ENCODE measurements at regions not wholly inside any gene's neighbourhood (a gene's known extent, or its start where the extent isn't known, plus 50 kb on each side); places are given as distances from the start of the nearest gene placed in this dataset.

- Histone ChIP-seq H3K9me3 (ENCODE audit: control insufficient read depth, insufficient read depth, low read length) (no peaks in the 10 kb centered on the region), H3K27ac (ENCODE audit: low read depth, low read length) (no peak overlapping the region), H3K4me3 (ENCODE audit: low read depth, low read length) (no peak overlapping the region), H3K27me3 (ENCODE audit: control insufficient read depth, insufficient read depth, low read length) (peaks cover 20% of the 10 kb centered on the region)
- TF ChIP-seq CTCF (IDR thresholded peaks at IDR 0.05; ENCODE audit: low read depth, low read length): no peak
- no peak for DNase-seq (ENCODE audit: low read depth, low spot score)
- ChIA-PET POLR2A (no interaction called here), CTCF (interaction anchor here (0.9 to 1.4 kb wide), 3 partner anchors 198 to 453 kb away, joined by 4 to 7 read pairs (median 4); no protein-coding TSS in a partner anchor)
Observed at GRCh38 chr11:19524171-19524671, 188.4 kb upstream of the NAV2 start.

GRCh38 chr11:19520681-19521080 is 192.0 kb upstream of the NAV2 start:
- DNase-seq (ENCODE audit: low read depth, low spot score): no peak
- ChIA-PET CTCF (interaction anchor here (1.6 kb wide), 1 partner anchor 194 kb away, joined by 5 read pairs; no protein-coding TSS in a partner anchor), POLR2A (no interaction called here)
- TF ChIP-seq CTCF (IDR thresholded peaks at IDR 0.05; ENCODE audit: low read depth, low read length): no peak
- no peaks in the 10 kb centered on the region for H3K9me3 ChIP-seq (ENCODE audit: control insufficient read depth, insufficient read depth, low read length)
- H3K27ac ChIP-seq (ENCODE audit: low read depth, low read length): no peak overlapping the region
- peaks cover 31% of the 10 kb centered on the region for H3K27me3 ChIP-seq (ENCODE audit: control insufficient read depth, insufficient read depth, low read length)
- no peak overlapping the region for H3K4me3 ChIP-seq (ENCODE audit: low read depth, low read length)

GRCh38 chr11:19519912-19520641 is 192.6 kb upstream of the NAV2 start:
- H3K9me3 ChIP-seq (ENCODE audit: control insufficient read depth, insufficient read depth, low read length): no peaks in the 10 kb centered on the region
- no peak overlapping the region for H3K4me3 ChIP-seq (ENCODE audit: low read depth, low read length)
- no peak for DNase-seq (ENCODE audit: low read depth, low spot score)
- H3K27me3 ChIP-seq (ENCODE audit: control insufficient read depth, insufficient read depth, low read length): peaks cover 27% of the 10 kb centered on the region
- CTCF ChIA-PET: interaction anchor here (1.6 kb wide), 1 partner anchor 194 kb away, joined by 5 read pairs; no protein-coding TSS in a partner anchor
- POLR2A ChIA-PET: no interaction called here
- no peak for TF ChIP-seq CTCF (IDR thresholded peaks at IDR 0.05; ENCODE audit: low read depth, low read length)
- no peak overlapping the region for H3K27ac ChIP-seq (ENCODE audit: low read depth, low read length)

- POLR2A ChIA-PET: no interaction called here
- no peak for TF ChIP-seq CTCF (IDR thresholded peaks at IDR 0.05; ENCODE audit: low read depth, low read length)
- Histone ChIP-seq H3K27ac (ENCODE audit: low read depth, low read length) (no peak overlapping the region), H3K9me3 (ENCODE audit: control insufficient read depth, insufficient read depth, low read length) (no peaks in the 10 kb centered on the region), H3K4me3 (ENCODE audit: low read depth, low read length) (no peak overlapping the region), H3K27me3 (ENCODE audit: control insufficient read depth, insufficient read depth, low read length) (peaks cover 30% of the 10 kb centered on the region)
- CTCF ChIA-PET: interaction anchor here (1.6 kb wide), 1 partner anchor 193 kb away, joined by 5 read pairs; no protein-coding TSS in a partner anchor
- DNase-seq (ENCODE audit: low read depth, low spot score): no peak
Observed at GRCh38 chr11:19519353-19519752, 193.3 kb upstream of the NAV2 start.

- TF ChIP-seq CTCF (IDR thresholded peaks at IDR 0.05; ENCODE audit: low read depth, low read length): no peak
- ChIA-PET CTCF (no interaction called here), POLR2A (no interaction called here)
- no peak overlapping the region for H3K27ac ChIP-seq (ENCODE audit: low read depth, low read length)
- H3K27me3 ChIP-seq (ENCODE audit: control insufficient read depth, insufficient read depth, low read length): peaks cover 48% of the 10 kb centered on the region
- no peak overlapping the region for H3K4me3 ChIP-seq (ENCODE audit: low read depth, low read length)
- no peak for DNase-seq (ENCODE audit: low read depth, low spot score)
- no peaks in the 10 kb centered on the region for H3K9me3 ChIP-seq (ENCODE audit: control insufficient read depth, insufficient read depth, low read length)
Observed at GRCh38 chr11:19513253-19513652, 199.4 kb upstream of the NAV2 start.
